K562 (cell line): ENCODE measurements at regions not wholly inside any gene's neighbourhood (a gene's known extent, or its start where the extent isn't known, plus 50 kb on each side); places are given as distances from the start of the nearest gene placed in this dataset.

Source experiments
- ATF2 ChIP-seq: sonication (generic); formaldehyde crosslinking; IDR thresholded peaks from 2 replicates; pipeline ENCODE4 v1.8.1; 2022; ENCODE audit warnings: missing genetic modification reagents
- MAFF ChIP-seq: IDR thresholded peaks from 2 replicates; pipeline ENCODE4 v1.6.1; 2012; ENCODE audit warnings: low read length, improper control_type of control experiment
- MEF2D ChIP-seq: conservative IDR thresholded peaks from 2 replicates; pipeline ENCODE4 v1.6.1; 2016; ENCODE audit warnings: low read depth, missing genetic modification characterization, missing compliant biosample characterization
- MXD1 ChIP-seq: fragments of 250-450 bp; sonication (Bioruptor Pico); IDR thresholded peaks from 2 replicates; pipeline ENCODE4 v1.8.0; 2021; ENCODE audit warnings: borderline replicate concordance, mild to moderate bottlenecking, moderate library complexity; ENCODE audit not compliant: poor library complexity, severe bottlenecking
- NEUROD1 ChIP-seq: fragments of 150-350 bp; IDR thresholded peaks from 2 replicates; pipeline ENCODE4 v1.6.1; 2014; ENCODE audit warnings: borderline replicate concordance, low read length, low read depth; ENCODE audit not compliant: partially characterized antibody
- TARDBP ChIP-seq: fragments of 450-650 bp; IDR thresholded peaks from 2 replicates; pipeline ENCODE4 v1.6.1; 2016
- ZNF436 ChIP-seq: fragments of 250-450, 450-650 bp; sonication (Bioruptor Pico); formaldehyde crosslinking; IDR thresholded peaks from 2 replicates; pipeline ENCODE4 v1.7.0; 2020; ENCODE audit warnings: mild to moderate bottlenecking

- no peak for TF ChIP-seq TARDBP
- TF ChIP-seq MEF2D (tag): no peak
- TF ChIP-seq ATF2: no peak
- TF ChIP-seq NEUROD1: no peak
- TF ChIP-seq ZNF436: no peak
- TF ChIP-seq MXD1 (CRISPR knock-in tag): no peak
- no peak for TF ChIP-seq MAFF
Measured at GRCh38 chr1:30100524-30100862, 622.9 kb downstream of the MATN1 start.
